Muscle of leg (tissue), 3 donors: ENCODE measurements at regions not wholly inside any gene's neighbourhood (a gene's known extent, or its start where the extent isn't known, plus 50 kb on each side); places are given as distances from the start of the nearest gene placed in this dataset.

Experiments used
- DNase-seq: peaks from one replicate; pipeline ENCODE4 v3.0.0; 2013
- H3K27ac ChIP-seq: one replicate; pipeline ENCODE4 v1.5.1; 2013; ENCODE audit warnings: mild to moderate bottlenecking, low read length, control low read depth
- H3K27me3 ChIP-seq: one replicate; pipeline ENCODE4 v1.6.1; 2013; ENCODE audit warnings: low read length; ENCODE audit not compliant: control insufficient read depth, insufficient read depth
- H3K36me3 ChIP-seq: one replicate; pipeline ENCODE4 v1.6.1; 2013; ENCODE audit warnings: low read length; ENCODE audit not compliant: control insufficient read depth, insufficient read depth
- H3K4me1 ChIP-seq: one replicate; pipeline ENCODE4 v1.6.1; 2013; ENCODE audit warnings: low read length; ENCODE audit not compliant: control insufficient read depth, insufficient read depth
- H3K4me3 ChIP-seq: one replicate; pipeline ENCODE4 v1.5.1; 2013; ENCODE audit warnings: low read length, control low read depth
- H3K9me3 ChIP-seq: replicated peaks from 2 replicates; pipeline ENCODE4 v1.6.1; 2013; ENCODE audit warnings: low read depth, low read length; ENCODE audit not compliant: control insufficient read depth
- WGBS: methylation state at CpG from one replicate; pipeline ENCODE4 v1.1.5; 2013; ENCODE audit warnings: missing lambda C conversion rate; ENCODE audit not compliant: insufficient coverage; 5-methylcytosine and 5-hydroxymethylcytosine counted together

DNA sequence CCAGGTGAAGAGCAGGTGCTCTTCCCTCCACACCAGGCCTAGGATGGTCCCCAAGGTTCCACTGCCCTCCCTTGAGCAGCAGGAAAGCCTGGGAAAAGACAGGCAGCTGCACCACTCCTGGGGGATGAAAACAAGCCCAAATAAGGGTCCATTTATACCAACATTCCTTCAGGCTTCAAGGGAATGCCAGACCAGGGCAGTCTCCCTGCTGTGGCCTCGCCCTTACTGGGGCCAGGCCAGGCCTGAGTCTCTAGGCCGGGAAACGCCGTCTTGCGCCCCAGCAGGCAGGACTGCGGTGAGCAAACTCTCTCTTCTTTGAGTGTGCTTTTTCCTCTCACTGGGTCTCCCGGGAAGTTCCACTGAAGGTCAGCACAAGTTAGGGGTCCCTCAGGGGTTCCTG lies 443.5 kb downstream of the SOX6 start:
- Histone ChIP-seq H3K36me3 (no peaks in the 10 kb centered on the region), H3K4me1 (peaks cover 28% of the 10 kb centered on the region), H3K4me3 (no peak overlapping the region), H3K9me3 (no peaks in the 10 kb centered on the region), H3K27ac (no peak overlapping the region), H3K27me3 (no peaks in the 10 kb centered on the region)
- WGBS: 70% methylated on average over 7 of the region's 7 CpGs
- no peak for DNase-seq

DNA sequence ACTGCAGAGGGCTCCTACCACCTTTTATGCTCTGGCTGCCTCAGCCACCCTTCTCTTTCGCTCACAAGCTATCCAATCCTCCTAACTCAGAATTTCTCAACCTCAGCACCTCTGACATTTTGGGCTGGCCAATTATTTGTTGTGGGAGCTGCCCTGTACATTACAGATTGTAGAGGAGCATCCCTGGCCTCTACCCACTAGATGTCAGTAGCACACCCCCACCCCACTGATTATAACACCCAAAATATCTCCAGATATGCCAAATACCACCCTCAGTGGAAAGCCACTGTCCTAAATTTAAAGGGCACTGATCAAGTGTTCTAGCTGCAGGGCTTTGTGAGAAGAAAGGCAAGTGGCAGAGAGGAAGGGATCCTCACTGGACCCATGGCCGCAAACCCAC lies 443.1 kb downstream of the SOX6 start:
- no peaks in the 10 kb centered on the region for H3K9me3 ChIP-seq
- no peaks in the 10 kb centered on the region for H3K36me3 ChIP-seq
- no CpG with 5 or more reads among the region's 2 CpGs for WGBS
- no peak overlapping the region for H3K27ac ChIP-seq
- DNase-seq: no peak
- H3K27me3 ChIP-seq: no peaks in the 10 kb centered on the region
- peaks cover 28% of the 10 kb centered on the region for H3K4me1 ChIP-seq
- H3K4me3 ChIP-seq: no peak overlapping the region
